OCI-LY3 (cell line): ENCODE measurements at regions not wholly inside any gene's neighbourhood (a gene's known extent, or its start where the extent isn't known, plus 50 kb on each side); places are given as distances from the start of the nearest gene placed in this dataset.

Experiments used
- EZH2phosphoT487 ChIP-seq: fragments of 200-600 bp; shearing (Covaris generic); IDR thresholded peaks from 2 replicates; pipeline ENCODE4 v1.6.1; 2018; ENCODE audit warnings: antibody characterized with exemption, mixed run types, low read depth
- TF ChIP-seq, protein P1 (sequence below): fragments of 200-600, 300-600 bp; sonication (generic); IDR thresholded peaks from 2 replicates; pipeline ENCODE4 v1.5.1; 2014; ENCODE audit warnings: antibody characterized with exemption, low read length, low read depth

DNA sequence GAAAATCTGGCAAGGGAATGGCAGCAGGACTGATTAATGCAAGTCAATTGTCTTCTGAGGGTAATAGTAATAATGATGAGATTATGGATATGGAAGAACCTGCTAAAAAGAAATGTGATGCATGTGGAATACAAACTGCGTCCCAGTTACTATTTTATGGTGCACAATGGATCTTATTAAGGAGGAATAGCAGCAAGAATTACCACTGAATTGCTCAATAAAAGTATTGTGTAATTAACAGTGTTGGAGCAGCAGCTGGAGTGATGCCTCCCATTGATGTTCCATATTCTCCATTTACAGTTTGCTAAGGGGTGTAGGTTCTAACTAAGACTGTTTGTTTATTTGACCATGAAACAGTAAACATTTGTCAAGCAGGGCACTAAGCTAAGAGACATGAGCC, 167.9 kb downstream of the HRH4 start:
- TF ChIP-seq EZH2phosphoT487, result no peak
- TF ChIP-seq, protein P1, sequence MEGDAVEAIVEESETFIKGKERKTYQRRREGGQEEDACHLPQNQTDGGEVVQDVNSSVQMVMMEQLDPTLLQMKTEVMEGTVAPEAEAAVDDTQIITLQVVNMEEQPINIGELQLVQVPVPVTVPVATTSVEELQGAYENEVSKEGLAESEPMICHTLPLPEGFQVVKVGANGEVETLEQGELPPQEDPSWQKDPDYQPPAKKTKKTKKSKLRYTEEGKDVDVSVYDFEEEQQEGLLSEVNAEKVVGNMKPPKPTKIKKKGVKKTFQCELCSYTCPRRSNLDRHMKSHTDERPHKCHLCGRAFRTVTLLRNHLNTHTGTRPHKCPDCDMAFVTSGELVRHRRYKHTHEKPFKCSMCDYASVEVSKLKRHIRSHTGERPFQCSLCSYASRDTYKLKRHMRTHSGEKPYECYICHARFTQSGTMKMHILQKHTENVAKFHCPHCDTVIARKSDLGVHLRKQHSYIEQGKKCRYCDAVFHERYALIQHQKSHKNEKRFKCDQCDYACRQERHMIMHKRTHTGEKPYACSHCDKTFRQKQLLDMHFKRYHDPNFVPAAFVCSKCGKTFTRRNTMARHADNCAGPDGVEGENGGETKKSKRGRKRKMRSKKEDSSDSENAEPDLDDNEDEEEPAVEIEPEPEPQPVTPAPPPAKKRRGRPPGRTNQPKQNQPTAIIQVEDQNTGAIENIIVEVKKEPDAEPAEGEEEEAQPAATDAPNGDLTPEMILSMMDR, result no peak
